A549 (cell line): ENCODE measurements at regions not wholly inside any gene's neighbourhood (a gene's known extent, or its start where the extent isn't known, plus 50 kb on each side); places are given as distances from the start of the nearest gene placed in this dataset.

Source experiments
- ATAC-seq, 2 experiments: fragments of 200-7000 bp in 1 of 2; fragments of >200 bp in 1 of 2; cut with Nextera tagmentation in 1 of 2; cut with Tn5 transposase in 1 of 2; 3 replicates each; pipeline versions ENCODE4 v1.8.0 to v1.9.1; 2018 to 2020; ENCODE audit warnings: mild to moderate bottlenecking in 1 of 2, moderate library complexity in 1 of 2
- CTCF ChIA-PET: fragments of 300-600 bp; sonication (Branson Sonifier 250); formaldehyde crosslinking; extraction: SDS; loops from one replicate; lab custom pipeline; 2021; ENCODE audit warnings: antibody characterized with exemption, inconsistent platforms; lab: Yijun Ruan, JAX
- POLR2A ChIA-PET: fragments of 350-600 bp; formaldehyde crosslinking; extraction: SDS; loops from one replicate; lab custom pipeline; 2021; ENCODE audit warnings: antibody characterized with exemption, inconsistent platforms; lab: Yijun Ruan, JAX
- DNase-seq, 2 experiments: peaks; one replicate each; pipeline versions ENCODE4 v3.0.0 to v3.0.0-alpha.2; 2011 to 2016; ENCODE audit warnings: low read depth in 1 of 2, low spot score in 1 of 2
- FAIRE-seq: peaks from 2 replicates; lab custom pipeline; 2011; peaks lifted over from hg19 to GRCh38; lab: Jason Lieb, UNC
- H3K27ac ChIP-seq, 2 experiments: fragments of >200 bp; sonication (Bioruptor Twin); formaldehyde crosslinking; 3 replicates each; pipeline ENCODE4 v1.5.1; 2016 to 2017
- H3K4me1 ChIP-seq: fragments of >200 bp; sonication (Bioruptor Twin); formaldehyde crosslinking; 3 replicates; pipeline ENCODE4 v1.6.1; 2016
- H3K4me2 ChIP-seq: fragments of >200 bp; sonication (Bioruptor Twin); formaldehyde crosslinking; 3 replicates; pipeline ENCODE4 v1.6.1; 2016
- H3K4me3 ChIP-seq: fragments of >200 bp; sonication (Bioruptor Twin); formaldehyde crosslinking; 3 replicates; pipeline ENCODE4 v1.5.1; 2016
- H3K9me3 ChIP-seq: fragments of >200 bp; sonication (Bioruptor Twin); formaldehyde crosslinking; 3 replicates; pipeline ENCODE4 v1.6.1; 2016
- CBX2 ChIP-seq: fragments of 200-600 bp; sonication (generic); IDR thresholded peaks from 2 replicates; pipeline ENCODE4 v1.6.1; 2016; ENCODE audit warnings: low read depth, mild to moderate bottlenecking, borderline replicate concordance
- CBX8 ChIP-seq: fragments of 200-600 bp; sonication (generic); IDR thresholded peaks from 2 replicates; pipeline ENCODE4 v1.6.1; 2016
- CHD4 ChIP-seq: fragments of 200-600 bp; sonication (generic); IDR thresholded peaks from 2 replicates; pipeline ENCODE4 v1.6.1; 2016; ENCODE audit warnings: antibody characterized with exemption, mild to moderate bottlenecking, borderline replicate concordance
- EP300 ChIP-seq, 2 experiments: fragments of >200 bp; sonication (Bioruptor Twin); formaldehyde crosslinking; IDR thresholded peaks; 2 replicates in 1 of 2; 3 replicates in 1 of 2; pipeline ENCODE4 v1.6.1; 2016 to 2017
- ESRRA ChIP-seq: fragments of 150-350 bp; IDR thresholded peaks from 2 replicates; pipeline ENCODE4 v1.6.1; 2014; ENCODE audit warnings: mild to moderate bottlenecking, low read length, borderline replicate concordance
- FOSL2 ChIP-seq, 2 experiments: fragments of 450-650 bp in 1 of 2; fragments of >200 bp in 1 of 2; sonication (Bioruptor Twin) in 1 of 2; formaldehyde crosslinking; IDR thresholded peaks; 2 replicates each; pipeline versions ENCODE4 v1.5.0 to v1.6.1; 2016 to 2020; ENCODE audit warnings: mild to moderate bottlenecking in 1 of 2, moderate library complexity in 1 of 2
- GATA3 ChIP-seq: IDR thresholded peaks from 2 replicates; pipeline ENCODE4 v1.6.1; 2012; ENCODE audit warnings: borderline replicate concordance
- HOXB13 ChIP-seq: fragments of 250-450 bp; sonication (Bioruptor Pico); IDR thresholded peaks from 2 replicates; pipeline ENCODE4 v1.5.0; 2020; ENCODE audit warnings: low read depth, mild to moderate bottlenecking, moderate library complexity
- KDM1A ChIP-seq: fragments of 200-600 bp; sonication (generic); IDR thresholded peaks from 2 replicates; pipeline ENCODE4 v1.6.1; 2016; ENCODE audit warnings: low read depth, mild to moderate bottlenecking
- KDM5A ChIP-seq: fragments of 200-600 bp; sonication (generic); IDR thresholded peaks from 2 replicates; pipeline ENCODE4 v1.6.1; 2016; ENCODE audit warnings: antibody characterized with exemption, mild to moderate bottlenecking
- MAFK ChIP-seq: fragments of 450-650 bp; IDR thresholded peaks from 2 replicates; pipeline ENCODE4 v1.6.1; 2014; ENCODE audit not compliant: partially characterized antibody
- MYC ChIP-seq: IDR thresholded peaks from 2 replicates; pipeline ENCODE4 v1.6.1; 2012; ENCODE audit warnings: mild to moderate bottlenecking, inconsistent platforms, low read length, improper control_type of control experiment, borderline replicate concordance
- PHF8 ChIP-seq: fragments of 200-600 bp; sonication (generic); IDR thresholded peaks from 2 replicates; pipeline ENCODE4 v1.6.1; 2016; ENCODE audit warnings: low read depth, mild to moderate bottlenecking, antibody characterized with exemption, moderate library complexity, borderline replicate concordance
- RCOR1 ChIP-seq: fragments of 150-350 bp; IDR thresholded peaks from 2 replicates; pipeline ENCODE4 v1.6.1; 2014; ENCODE audit warnings: antibody characterized with exemption, low read length, low read depth
- RFX5 ChIP-seq: fragments of 450-650 bp; IDR thresholded peaks from 2 replicates; pipeline ENCODE4 v1.7.1; 2014; ENCODE audit warnings: antibody characterized with exemption, mild to moderate bottlenecking, moderate library complexity
- SREBF2 ChIP-seq: fragments of 450-650 bp; IDR thresholded peaks from 2 replicates; pipeline ENCODE4 v1.6.1; 2014; ENCODE audit warnings: mild to moderate bottlenecking, moderate library complexity
- TP53 ChIP-seq: fragments of 250-450 bp; sonication (Bioruptor Pico); IDR thresholded peaks from 2 replicates; pipeline ENCODE4 v1.5.0; 2021; ENCODE audit warnings: mild to moderate bottlenecking, moderate library complexity
- ZC3H11A ChIP-seq: fragments of 450-650 bp; IDR thresholded peaks from 2 replicates; pipeline ENCODE4 v1.6.1; 2014; ENCODE audit warnings: antibody characterized with exemption, mild to moderate bottlenecking
- ZFP36 ChIP-seq: fragments of 450-650 bp; IDR thresholded peaks from 2 replicates; pipeline ENCODE4 v1.6.1; 2014; ENCODE audit warnings: borderline replicate concordance; ENCODE audit not compliant: partially characterized antibody
- WGBS: methylation state at CpG from one replicate; pipeline ENCODE4 v1.1.6; 2017; ENCODE audit errors: missing lambda C conversion rate; 5-methylcytosine and 5-hydroxymethylcytosine counted together
- TF ChIP-seq, protein P1 (sequence below): fragments of 200-600 bp; sonication (generic); IDR thresholded peaks from 2 replicates; pipeline ENCODE4 v1.6.1; 2016; ENCODE audit warnings: antibody characterized with exemption, mild to moderate bottlenecking, moderate library complexity
- TF ChIP-seq, protein P2 (sequence below): IDR thresholded peaks from 2 replicates; pipeline ENCODE4 v1.6.1; 2012
- TF ChIP-seq, protein P3 (sequence below): IDR thresholded peaks from 2 replicates; pipeline ENCODE4 v1.6.1; 2012
- TF ChIP-seq, protein P4 (sequence below): fragments of 250-450 bp; sonication (Bioruptor Pico); IDR thresholded peaks from 2 replicates; pipeline ENCODE4 v1.5.0; 2020; ENCODE audit warnings: low read depth, mild to moderate bottlenecking, moderate library complexity

DNA sequence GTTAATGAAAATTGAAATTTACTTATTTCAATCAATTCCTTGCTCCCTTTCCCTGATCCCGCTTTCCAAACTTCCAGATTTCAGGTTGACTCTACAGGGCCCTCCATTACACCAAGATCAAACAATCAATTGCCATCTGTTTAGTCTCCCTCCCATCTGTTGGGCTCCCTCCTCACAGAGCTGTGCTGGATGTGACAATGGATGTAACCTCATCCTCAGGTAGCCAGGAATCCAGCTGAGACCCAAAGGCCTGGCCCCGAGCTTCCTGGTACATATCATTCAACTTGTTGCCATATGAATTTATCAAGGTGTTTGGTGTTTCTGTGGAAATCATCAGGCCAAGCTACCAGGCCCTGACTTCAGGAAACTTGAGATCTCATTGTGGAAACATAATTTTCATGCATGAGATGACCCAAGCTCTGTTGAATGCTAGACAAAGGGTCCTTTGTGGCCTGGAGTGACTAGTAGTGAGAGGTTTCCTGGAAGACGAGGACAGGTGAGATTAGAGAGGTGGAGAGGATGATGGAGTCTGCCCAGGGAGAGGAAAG, 148.6 kb upstream of the PDE1C start:
- DNase-seq, result no peak
- H3K4me2 ChIP-seq, result no peak overlapping the region
- TF ChIP-seq CHD4 (no peak), SREBF2 (no peak), GATA3 (no peak)
- TF ChIP-seq, protein P1, sequence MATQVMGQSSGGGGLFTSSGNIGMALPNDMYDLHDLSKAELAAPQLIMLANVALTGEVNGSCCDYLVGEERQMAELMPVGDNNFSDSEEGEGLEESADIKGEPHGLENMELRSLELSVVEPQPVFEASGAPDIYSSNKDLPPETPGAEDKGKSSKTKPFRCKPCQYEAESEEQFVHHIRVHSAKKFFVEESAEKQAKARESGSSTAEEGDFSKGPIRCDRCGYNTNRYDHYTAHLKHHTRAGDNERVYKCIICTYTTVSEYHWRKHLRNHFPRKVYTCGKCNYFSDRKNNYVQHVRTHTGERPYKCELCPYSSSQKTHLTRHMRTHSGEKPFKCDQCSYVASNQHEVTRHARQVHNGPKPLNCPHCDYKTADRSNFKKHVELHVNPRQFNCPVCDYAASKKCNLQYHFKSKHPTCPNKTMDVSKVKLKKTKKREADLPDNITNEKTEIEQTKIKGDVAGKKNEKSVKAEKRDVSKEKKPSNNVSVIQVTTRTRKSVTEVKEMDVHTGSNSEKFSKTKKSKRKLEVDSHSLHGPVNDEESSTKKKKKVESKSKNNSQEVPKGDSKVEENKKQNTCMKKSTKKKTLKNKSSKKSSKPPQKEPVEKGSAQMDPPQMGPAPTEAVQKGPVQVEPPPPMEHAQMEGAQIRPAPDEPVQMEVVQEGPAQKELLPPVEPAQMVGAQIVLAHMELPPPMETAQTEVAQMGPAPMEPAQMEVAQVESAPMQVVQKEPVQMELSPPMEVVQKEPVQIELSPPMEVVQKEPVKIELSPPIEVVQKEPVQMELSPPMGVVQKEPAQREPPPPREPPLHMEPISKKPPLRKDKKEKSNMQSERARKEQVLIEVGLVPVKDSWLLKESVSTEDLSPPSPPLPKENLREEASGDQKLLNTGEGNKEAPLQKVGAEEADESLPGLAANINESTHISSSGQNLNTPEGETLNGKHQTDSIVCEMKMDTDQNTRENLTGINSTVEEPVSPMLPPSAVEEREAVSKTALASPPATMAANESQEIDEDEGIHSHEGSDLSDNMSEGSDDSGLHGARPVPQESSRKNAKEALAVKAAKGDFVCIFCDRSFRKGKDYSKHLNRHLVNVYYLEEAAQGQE, result no peak
- TF ChIP-seq, all 56 proteins: peak for 0
- POLR2A ChIA-PET, result no interaction called here
- no peaks in the 10 kb centered on the region for H3K4me1 ChIP-seq
- ATAC-seq (no peak), FAIRE-seq (no peak)
- H3K27ac ChIP-seq, result no peak overlapping the region
- no peak overlapping the region for H3K4me3 ChIP-seq
- CTCF ChIA-PET, result interaction anchor here (1.0 to 7.3 kb wide), 3 partner anchors 7 to 136 kb away, joined by 3 to 49 read pairs (median 4); no protein-coding TSS in a partner anchor
- 28% methylated on average over 3 of the region's 3 CpGs for WGBS
- no peaks in the 10 kb centered on the region for H3K9me3 ChIP-seq

DNA sequence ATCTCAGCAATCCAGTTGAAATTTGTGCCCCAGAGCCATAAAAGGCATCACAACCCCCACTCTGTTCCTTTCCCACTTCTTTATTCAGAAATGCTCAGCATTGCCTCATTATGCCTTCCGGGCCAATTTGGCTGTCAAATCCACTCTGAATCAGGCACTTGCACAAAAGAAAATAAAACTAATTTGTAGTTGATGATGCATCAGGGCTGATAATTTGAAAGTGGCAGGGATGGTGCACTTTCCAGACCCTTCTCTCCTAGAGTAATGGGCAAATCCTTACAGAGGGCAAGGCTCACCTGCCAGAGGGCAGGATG, 147.9 kb upstream of the PDE1C start:
- H3K27ac ChIP-seq, result no peak overlapping the region
- no peaks in the 10 kb centered on the region for H3K9me3 ChIP-seq
- CTCF ChIA-PET, result interaction anchor here (1.1 kb wide), 1 partner anchor 137 kb away, joined by 3 read pairs; no protein-coding TSS in a partner anchor
- H3K4me3 ChIP-seq, result no peak overlapping the region
- H3K4me2 ChIP-seq, result no peak overlapping the region
- FAIRE-seq, result no peak
- no peak for DNase-seq
- no peak for ATAC-seq
- TF ChIP-seq MYC (no peak), KDM5A (no peak), ZC3H11A (no peak), MAFK (no peak), CBX2 (no peak), FOSL2 (IDR thresholded peaks at IDR 0.05) (no peak), FOSL2 (CRISPR knock-in tag; IDR thresholded peaks at IDR 0.05) (no peak), KDM1A (no peak), EP300 (IDR thresholded peaks at IDR 0.05) (no peak)
- TF ChIP-seq, protein P2, sequence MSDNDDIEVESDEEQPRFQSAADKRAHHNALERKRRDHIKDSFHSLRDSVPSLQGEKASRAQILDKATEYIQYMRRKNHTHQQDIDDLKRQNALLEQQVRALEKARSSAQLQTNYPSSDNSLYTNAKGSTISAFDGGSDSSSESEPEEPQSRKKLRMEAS, result no peak
- TF ChIP-seq, protein P3, sequence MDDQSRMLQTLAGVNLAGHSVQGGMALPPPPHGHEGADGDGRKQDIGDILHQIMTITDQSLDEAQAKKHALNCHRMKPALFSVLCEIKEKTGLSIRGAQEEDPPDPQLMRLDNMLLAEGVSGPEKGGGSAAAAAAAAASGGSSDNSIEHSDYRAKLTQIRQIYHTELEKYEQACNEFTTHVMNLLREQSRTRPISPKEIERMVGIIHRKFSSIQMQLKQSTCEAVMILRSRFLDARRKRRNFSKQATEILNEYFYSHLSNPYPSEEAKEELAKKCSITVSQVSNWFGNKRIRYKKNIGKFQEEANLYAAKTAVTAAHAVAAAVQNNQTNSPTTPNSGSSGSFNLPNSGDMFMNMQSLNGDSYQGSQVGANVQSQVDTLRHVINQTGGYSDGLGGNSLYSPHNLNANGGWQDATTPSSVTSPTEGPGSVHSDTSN, result no peak
- TF ChIP-seq, protein P4, sequence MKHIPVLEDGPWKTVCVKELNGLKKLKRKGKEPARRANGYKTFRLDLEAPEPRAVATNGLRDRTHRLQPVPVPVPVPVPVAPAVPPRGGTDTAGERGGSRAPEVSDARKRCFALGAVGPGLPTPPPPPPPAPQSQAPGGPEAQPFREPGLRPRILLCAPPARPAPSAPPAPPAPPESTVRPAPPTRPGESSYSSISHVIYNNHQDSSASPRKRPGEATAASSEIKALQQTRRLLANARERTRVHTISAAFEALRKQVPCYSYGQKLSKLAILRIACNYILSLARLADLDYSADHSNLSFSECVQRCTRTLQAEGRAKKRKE (CRISPR knock-in tag), result no peak
- TF ChIP-seq, all 56 proteins: peak for 0
- POLR2A ChIA-PET, result no interaction called here
- WGBS, result 15% methylated on average over 1 of the region's 1 CpG
- no peaks in the 10 kb centered on the region for H3K4me1 ChIP-seq

DNA sequence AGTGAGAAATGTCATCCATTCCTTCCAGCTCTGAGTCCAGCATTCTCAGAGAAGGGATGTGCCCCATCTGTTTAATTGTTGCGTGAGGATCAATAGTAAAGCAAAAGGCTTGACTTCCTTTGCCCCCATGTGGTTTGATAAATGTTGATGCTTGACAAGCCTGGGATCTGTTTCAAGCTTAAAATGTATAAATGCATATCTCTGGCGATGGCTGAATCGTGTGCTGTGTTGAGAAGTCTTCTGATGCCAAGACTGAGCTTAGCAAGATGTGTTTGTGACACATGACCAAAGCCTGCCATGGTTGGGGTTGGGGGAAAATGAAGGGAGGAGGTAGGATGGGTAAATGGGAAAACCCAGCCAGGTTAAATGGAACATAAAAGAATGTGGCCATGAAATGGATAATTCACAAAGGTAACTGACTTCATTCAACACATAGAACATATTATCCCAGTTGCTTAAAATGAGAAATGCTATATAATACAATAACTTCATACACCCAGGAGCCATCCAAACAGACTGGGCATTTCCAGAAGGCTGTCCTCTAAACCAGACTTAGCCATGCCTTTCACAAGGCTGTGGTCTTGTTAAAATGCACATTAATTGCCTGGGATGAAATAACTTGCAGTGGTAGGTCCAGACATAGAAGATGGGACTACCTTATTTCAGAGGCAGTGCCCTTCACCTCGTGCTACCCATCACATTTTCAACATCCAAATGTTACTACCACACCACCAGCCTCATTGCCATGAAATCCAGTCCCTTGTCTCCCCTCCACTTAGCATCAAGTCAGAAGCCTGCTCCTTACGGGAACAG, 147.3 kb upstream of the PDE1C start:
- ATAC-seq (no peak), FAIRE-seq (no peak), DNase-seq (no peak)
- H3K4me2 ChIP-seq, result no peak overlapping the region
- no peak overlapping the region for H3K27ac ChIP-seq
- no peaks in the 10 kb centered on the region for H3K9me3 ChIP-seq
- H3K4me3 ChIP-seq, result no peak overlapping the region
- POLR2A ChIA-PET, result interaction anchor here (0.5 kb wide), 1 partner anchor 1132 kb away, joined by 3 read pairs; no protein-coding TSS in a partner anchor
- H3K4me1 ChIP-seq, result no peaks in the 10 kb centered on the region
- CTCF ChIA-PET, result interaction anchor here (0.8 to 0.9 kb wide), 3 partner anchors 13 to 474 kb away, joined by 3 to 4 read pairs (median 3); no protein-coding TSS in a partner anchor
- WGBS, result 23% methylated on average over 5 of the region's 5 CpGs
- no peak for TF ChIP-seq PHF8
- no peak for TF ChIP-seq RFX5
- TF ChIP-seq ZFP36, result no peak
- no peak for TF ChIP-seq HOXB13 (CRISPR knock-in tag)
- TF ChIP-seq, protein P1, result no peak
- no peak for TF ChIP-seq ESRRA
- TF ChIP-seq CBX8, result no peak
- TF ChIP-seq RCOR1, result no peak
- no peak for TF ChIP-seq TP53
